IMR-90 (cell line): ENCODE measurements at regions not wholly inside any gene's neighbourhood (a gene's known extent, or its start where the extent isn't known, plus 50 kb on each side); places are given as distances from the start of the nearest gene placed in this dataset.

Source experiments
- CTCF ChIP-seq: conservative IDR thresholded peaks from 2 replicates; pipeline ENCODE4 v1.5.1; 2012; ENCODE audit warnings: mild to moderate bottlenecking, low read depth, low read length, improper control_type of control experiment
- MAFK ChIP-seq: IDR thresholded peaks from 2 replicates; pipeline ENCODE4 v1.6.1; 2012; ENCODE audit warnings: low read depth, low read length, improper control_type of control experiment
- POLR2A ChIP-seq: IDR thresholded peaks from 2 replicates; pipeline ENCODE4 v1.6.1; 2012; ENCODE audit warnings: mild to moderate bottlenecking, low read depth, low read length
- RAD21 ChIP-seq: IDR thresholded peaks from 2 replicates; pipeline ENCODE4 v1.6.1; 2012; ENCODE audit warnings: low read length, improper control_type of control experiment

GRCh38 chr2:9110346-9110884, 96.2 kb upstream of the ASAP2 start:
- TF ChIP-seq POLR2A (no peak), CTCF (no peak), MAFK (no peak), RAD21 (no peak)
